IMR-90 (cell line): ENCODE measurements at regions not wholly inside any gene's neighbourhood (a gene's known extent, or its start where the extent isn't known, plus 50 kb on each side); places are given as distances from the start of the nearest gene placed in this dataset.

Experiments
- ATAC-seq: fragments of 200-7000 bp; cut with Tn5 transposase; 2 replicates; pipeline ENCODE4 v1.9.1; 2020; ENCODE audit warnings: low read depth, mild to moderate bottlenecking, moderate library complexity
- BruUV-seq: library from RNA; stranded (reverse); fragments of 400-500 nt; replicated peaks from 2 replicates; lab custom pipeline; 2021; lab: Mats Ljungman, UMichigan
- CTCF ChIA-PET: fragments of 300-600 bp; formaldehyde crosslinking; extraction: SDS; loops from one replicate; lab custom pipeline; 2021; ENCODE audit warnings: antibody characterized with exemption; lab: Yijun Ruan, JAX
- POLR2A ChIA-PET: fragments of 300-600 bp; sonication (Branson Sonifier 250); formaldehyde crosslinking; loops from one replicate; lab custom pipeline; 2022; ENCODE audit warnings: antibody characterized with exemption; ENCODE audit not compliant: unreplicated experiment; lab: Charles Lee
- DNase-seq: peaks from one replicate; pipeline ENCODE4 v3.0.0; 2013
- H2AFZ ChIP-seq: replicated peaks from 2 replicates; pipeline ENCODE3; 2013; ENCODE audit warnings: low read length, mild to moderate bottlenecking; ENCODE audit not compliant: poor library complexity
- H2AK5ac ChIP-seq: 2 replicates; pipeline ENCODE4 v1.6.1; 2013; ENCODE audit warnings: low read depth, low read length, inconsistent platforms
- H2AK9ac ChIP-seq: replicated peaks from 2 replicates; pipeline ENCODE3; 2013; ENCODE audit warnings: mild to moderate bottlenecking, low read depth, low read length, moderate library complexity; ENCODE audit not compliant: poor library complexity
- H2BK120ac ChIP-seq: 2 replicates; pipeline ENCODE4 v1.6.1; 2013; ENCODE audit warnings: low read depth, low read length, inconsistent platforms
- H2BK15ac ChIP-seq: 3 replicates; pipeline ENCODE4 v1.6.1; 2013; ENCODE audit warnings: low read depth, low read length, inconsistent platforms
- H2BK20ac ChIP-seq: 2 replicates; pipeline ENCODE4 v1.6.1; 2013; ENCODE audit warnings: low read depth, mild to moderate bottlenecking, inconsistent platforms, low read length, moderate library complexity
- H2BK5ac ChIP-seq: 2 replicates; pipeline ENCODE4 v1.6.1; 2013; ENCODE audit warnings: mild to moderate bottlenecking, low read depth, low read length, inconsistent platforms; ENCODE audit not compliant: poor library complexity, severe bottlenecking
- H3K14ac ChIP-seq: replicated peaks from 2 replicates; pipeline ENCODE4 v1.6.1; 2013; ENCODE audit warnings: low read depth, low read length, inconsistent platforms
- H3K18ac ChIP-seq: 2 replicates; pipeline ENCODE4 v1.6.1; 2013; ENCODE audit warnings: low read depth, low read length, control low read depth
- H3K23ac ChIP-seq: 2 replicates; pipeline ENCODE4 v1.6.1; 2013; ENCODE audit warnings: low read depth, low read length, inconsistent platforms
- H3K27ac ChIP-seq: 2 replicates; pipeline ENCODE4 v1.5.1; 2013; ENCODE audit warnings: mild to moderate bottlenecking, control low read depth, low read length; ENCODE audit not compliant: insufficient read depth
- H3K27me3 ChIP-seq: 2 replicates; pipeline ENCODE4 v1.6.1; 2013; ENCODE audit warnings: low read length; ENCODE audit not compliant: control insufficient read depth, insufficient read depth
- H3K36me3 ChIP-seq: 2 replicates; pipeline ENCODE4 v1.6.1; 2013; ENCODE audit warnings: low read length, mixed read lengths; ENCODE audit not compliant: control insufficient read depth, insufficient read depth
- H3K4ac ChIP-seq: 2 replicates; pipeline ENCODE4 v1.6.1; 2013; ENCODE audit warnings: low read depth, low read length, inconsistent platforms
- H3K4me1 ChIP-seq: 2 replicates; pipeline ENCODE4 v1.6.1; 2013; ENCODE audit warnings: low read length, mixed read lengths; ENCODE audit not compliant: control insufficient read depth, insufficient read depth
- H3K4me2 ChIP-seq: 2 replicates; pipeline ENCODE4 v1.6.1; 2013; ENCODE audit warnings: low read depth, mild to moderate bottlenecking, control low read depth, low read length, moderate library complexity
- H3K4me3 ChIP-seq: 2 replicates; pipeline ENCODE4 v1.5.1; 2013; ENCODE audit warnings: low read depth, mild to moderate bottlenecking, control low read depth, low read length, moderate library complexity; ENCODE audit not compliant: insufficient read depth
- H3K56ac ChIP-seq: 2 replicates; pipeline ENCODE4 v1.6.1; 2013; ENCODE audit warnings: low read length, inconsistent platforms; ENCODE audit not compliant: insufficient read depth; ENCODE audit errors: extremely low read depth
- H3K79me1 ChIP-seq, 2 experiments: 2 replicates each; pipeline ENCODE4 v1.6.1; 2013; ENCODE audit warnings: low read length in 2 of 2, inconsistent platforms in 1 of 2, low read depth in 1 of 2
- H3K9ac ChIP-seq: 2 replicates; pipeline ENCODE4 v1.6.1; 2013; ENCODE audit warnings: low read depth, low read length, control low read depth
- H3K9me1 ChIP-seq: 2 replicates; pipeline ENCODE4 v1.6.1; 2013; ENCODE audit warnings: low read length, inconsistent platforms; ENCODE audit not compliant: insufficient read depth
- H3K9me3 ChIP-seq: 2 replicates; pipeline ENCODE4 v1.6.1; 2013; ENCODE audit warnings: low read length; ENCODE audit not compliant: control insufficient read depth, insufficient read depth
- H4K20me1 ChIP-seq: 2 replicates; pipeline ENCODE4 v1.6.1; 2013; ENCODE audit warnings: low read length, inconsistent platforms; ENCODE audit not compliant: insufficient read depth
- H4K5ac ChIP-seq: 2 replicates; pipeline ENCODE4 v1.6.1; 2013; ENCODE audit warnings: mild to moderate bottlenecking, low read depth, low read length, control low read depth
- H4K8ac ChIP-seq, 2 experiments: 2 replicates each; pipeline ENCODE4 v1.6.1; 2013; ENCODE audit warnings: low read depth in 2 of 2, low read length in 2 of 2, control low read depth in 1 of 2, inconsistent platforms in 1 of 2
- H4K91ac ChIP-seq: 2 replicates; pipeline ENCODE4 v1.6.1; 2013; ENCODE audit warnings: low read depth, low read length, inconsistent platforms; ENCODE audit not compliant: insufficient read depth
- BHLHE40 ChIP-seq: fragments of 150-350 bp; IDR thresholded peaks from 2 replicates; pipeline ENCODE4 v1.6.1; 2016; ENCODE audit warnings: mild to moderate bottlenecking, low read depth, low read length
- CEBPB ChIP-seq: IDR thresholded peaks from 2 replicates; pipeline ENCODE4 v1.6.1; 2012; ENCODE audit warnings: low read depth, low read length, improper control_type of control experiment
- CHD1 ChIP-seq: IDR thresholded peaks from 2 replicates; pipeline ENCODE4 v1.6.1; 2012; ENCODE audit warnings: low read depth, low read length, improper control_type of control experiment
- ELK1 ChIP-seq: fragments of 150-350 bp; IDR thresholded peaks from 2 replicates; pipeline ENCODE4 v1.6.1; 2016; ENCODE audit warnings: low read depth, mild to moderate bottlenecking, low read length, moderate library complexity, borderline replicate concordance
- FOS ChIP-seq: fragments of 150-350 bp; IDR thresholded peaks from 2 replicates; pipeline ENCODE4 v1.6.1; 2016; ENCODE audit warnings: low read depth, low read length
- MAFK ChIP-seq: IDR thresholded peaks from 2 replicates; pipeline ENCODE4 v1.6.1; 2012; ENCODE audit warnings: low read depth, low read length, improper control_type of control experiment
- MAZ ChIP-seq: IDR thresholded peaks from 2 replicates; pipeline ENCODE4 v1.6.1; 2012; ENCODE audit warnings: low read depth, mild to moderate bottlenecking, low read length, improper control_type of control experiment, moderate library complexity, borderline replicate concordance
- MXI1 ChIP-seq: IDR thresholded peaks from 2 replicates; pipeline ENCODE4 v1.6.1; 2012; ENCODE audit warnings: low read depth, mild to moderate bottlenecking, low read length, moderate library complexity, borderline replicate concordance
- NFE2L2 ChIP-seq: fragments of 150-350 bp; IDR thresholded peaks from 2 replicates; pipeline ENCODE4 v1.6.1; 2016; ENCODE audit warnings: low read depth, mild to moderate bottlenecking, low read length
- POLR2A ChIP-seq: IDR thresholded peaks from 2 replicates; pipeline ENCODE4 v1.6.1; 2012; ENCODE audit warnings: mild to moderate bottlenecking, low read depth, low read length
- RAD21 ChIP-seq: IDR thresholded peaks from 2 replicates; pipeline ENCODE4 v1.6.1; 2012; ENCODE audit warnings: low read length, improper control_type of control experiment
- RCOR1 ChIP-seq: IDR thresholded peaks from 2 replicates; pipeline ENCODE4 v1.6.1; 2012; ENCODE audit warnings: mild to moderate bottlenecking, low read length, improper control_type of control experiment; ENCODE audit not compliant: insufficient replicate concordance
- RFX5 ChIP-seq: IDR thresholded peaks from 2 replicates; pipeline ENCODE4 v1.8.0; 2012; ENCODE audit warnings: low read depth, mild to moderate bottlenecking, low read length, moderate library complexity
- SMC3 ChIP-seq: fragments of 150-350 bp; IDR thresholded peaks from 2 replicates; pipeline ENCODE4 v1.6.1; 2016; ENCODE audit warnings: low read depth, mild to moderate bottlenecking, antibody characterized with exemption, low read length, moderate library complexity
- WGBS, 2 experiments: methylation state at CpG; one replicate each; pipeline versions ENCODE4 v1.1.5 to v1.1.7; 2013; ENCODE audit warnings: missing lambda C conversion rate in 2 of 2; ENCODE audit not compliant: insufficient read length in 1 of 2; ENCODE audit errors: extremely low coverage in 2 of 2; 5-methylcytosine and 5-hydroxymethylcytosine counted together
- dilution Hi-C: fragments of 300-500 bp; cut with HindIII; formaldehyde crosslinking; loops from one replicate; pipeline ENCODE4 v1.14.3; 2018; ENCODE audit warnings: low sequenced_read_pairs; ENCODE audit not compliant: unreplicated experiment
- in situ Hi-C: fragments of 300-500 bp; cut with MboI; formaldehyde crosslinking; loops from 3 replicates; pipeline ENCODE4 v1.14.3; 2019; ENCODE audit warnings: low sequenced_read_pairs, inconsistent platforms, mixed read lengths
- intact Hi-C: fragments of 100-400 bp; cut with micrococcal nuclease; formaldehyde crosslinking; loops from 2 replicates; pipeline ENCODE4 v1.10.0; 2022
- TF ChIP-seq, protein P1 (sequence below): fragments of 150-350 bp; IDR thresholded peaks from 2 replicates; pipeline ENCODE4 v1.6.1; 2017; ENCODE audit warnings: mild to moderate bottlenecking, antibody characterized with exemption, low read length, low read depth
- TF ChIP-seq, protein P2 (sequence below): conservative IDR thresholded peaks from 2 replicates; pipeline ENCODE4 v1.5.1; 2012; ENCODE audit warnings: mild to moderate bottlenecking, low read depth, low read length, improper control_type of control experiment

DNA sequence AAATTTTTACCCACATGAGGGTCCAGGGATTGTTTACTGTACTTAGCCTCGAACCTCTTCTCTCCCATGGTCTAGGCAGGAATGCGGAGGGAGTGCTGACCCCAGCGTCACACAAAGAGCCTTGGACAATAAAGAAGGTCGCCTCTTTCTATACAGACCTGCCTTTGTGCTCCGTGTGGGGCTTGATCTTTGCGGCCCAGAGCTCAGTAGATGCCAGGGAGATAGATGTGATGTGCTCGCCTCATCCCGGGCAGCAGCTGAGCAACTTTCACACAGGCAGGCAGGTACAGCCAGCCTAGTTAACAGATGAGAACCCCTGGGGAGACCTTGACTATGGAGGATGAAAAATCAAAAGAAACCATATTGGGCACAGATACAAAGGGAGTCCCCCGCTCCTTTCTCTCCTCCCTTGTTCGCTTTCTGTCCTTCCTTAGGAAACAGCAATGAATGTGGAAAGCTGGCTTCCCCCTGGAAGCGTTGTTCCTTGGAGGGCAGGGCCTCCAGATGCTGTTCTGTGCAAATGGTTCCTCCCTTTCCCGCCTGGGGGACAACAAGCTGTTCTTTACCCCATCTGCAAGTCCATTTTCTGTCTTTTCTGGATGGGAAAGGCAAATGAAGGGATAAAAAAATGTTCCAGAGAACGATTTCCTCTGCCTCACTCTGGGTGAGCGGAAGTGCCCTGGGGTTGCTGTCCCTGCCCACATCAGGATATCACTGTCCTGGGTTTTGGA lies 128.3 kb downstream of the OLIG3 start:
- in situ Hi-C loops = no loop called here
- Histone ChIP-seq H3K9me3 (no peaks in the 10 kb centered on the region), H4K8ac (no peak overlapping the region), H3K27ac (no peak overlapping the region), H3K9me1 (no peaks in the 10 kb centered on the region), H2AK9ac (no peak overlapping the region), H4K20me1 (no peaks in the 10 kb centered on the region), H2BK20ac (no peak overlapping the region), H3K4me1 (no peaks in the 10 kb centered on the region), H3K79me1 (no peaks in the 10 kb centered on the region), H2BK5ac (no peak overlapping the region), H3K27me3 (peaks cover 3% of the 10 kb centered on the region; the same call in 1 of the 2 replicates), H2AFZ (no peak overlapping the region), H3K4me2 (no peak overlapping the region), H3K56ac (no peak overlapping the region), H3K18ac (no peak overlapping the region), H4K91ac (no peak overlapping the region), H3K4ac (no peak overlapping the region), H3K14ac (no peak overlapping the region), H3K36me3 (no peaks in the 10 kb centered on the region), H2BK15ac (no peak overlapping the region), H3K4me3 (no peak overlapping the region), H2BK120ac (no peak overlapping the region), H4K5ac (no peak overlapping the region), H2AK5ac (no peak overlapping the region), H3K23ac (no peak overlapping the region), H3K9ac (no peak overlapping the region)
- ChIA-PET CTCF (no interaction called here), POLR2A (no interaction called here)
- ATAC-seq (no peak), DNase-seq (no peak)
- intact Hi-C loops = no loop called here
- dilution Hi-C loops = no loop called here
- WGBS, 2 experiments = no CpG with 5 or more reads among the region's 14 CpGs
- no TSS peak for BruUV-seq
- TF ChIP-seq RAD21 (no peak), RCOR1 (no peak), CHD1 (no peak), ELK1 (no peak), NFE2L2 (no peak), RFX5 (no peak), BHLHE40 (no peak), FOS (no peak), SMC3 (no peak), MAZ (no peak), CEBPB (no peak), MAFK (no peak), MXI1 (no peak), POLR2A (no peak)
- TF ChIP-seq, protein P1, sequence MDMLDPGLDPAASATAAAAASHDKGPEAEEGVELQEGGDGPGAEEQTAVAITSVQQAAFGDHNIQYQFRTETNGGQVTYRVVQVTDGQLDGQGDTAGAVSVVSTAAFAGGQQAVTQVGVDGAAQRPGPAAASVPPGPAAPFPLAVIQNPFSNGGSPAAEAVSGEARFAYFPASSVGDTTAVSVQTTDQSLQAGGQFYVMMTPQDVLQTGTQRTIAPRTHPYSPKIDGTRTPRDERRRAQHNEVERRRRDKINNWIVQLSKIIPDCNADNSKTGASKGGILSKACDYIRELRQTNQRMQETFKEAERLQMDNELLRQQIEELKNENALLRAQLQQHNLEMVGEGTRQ = no peak
- TF ChIP-seq, protein P2, sequence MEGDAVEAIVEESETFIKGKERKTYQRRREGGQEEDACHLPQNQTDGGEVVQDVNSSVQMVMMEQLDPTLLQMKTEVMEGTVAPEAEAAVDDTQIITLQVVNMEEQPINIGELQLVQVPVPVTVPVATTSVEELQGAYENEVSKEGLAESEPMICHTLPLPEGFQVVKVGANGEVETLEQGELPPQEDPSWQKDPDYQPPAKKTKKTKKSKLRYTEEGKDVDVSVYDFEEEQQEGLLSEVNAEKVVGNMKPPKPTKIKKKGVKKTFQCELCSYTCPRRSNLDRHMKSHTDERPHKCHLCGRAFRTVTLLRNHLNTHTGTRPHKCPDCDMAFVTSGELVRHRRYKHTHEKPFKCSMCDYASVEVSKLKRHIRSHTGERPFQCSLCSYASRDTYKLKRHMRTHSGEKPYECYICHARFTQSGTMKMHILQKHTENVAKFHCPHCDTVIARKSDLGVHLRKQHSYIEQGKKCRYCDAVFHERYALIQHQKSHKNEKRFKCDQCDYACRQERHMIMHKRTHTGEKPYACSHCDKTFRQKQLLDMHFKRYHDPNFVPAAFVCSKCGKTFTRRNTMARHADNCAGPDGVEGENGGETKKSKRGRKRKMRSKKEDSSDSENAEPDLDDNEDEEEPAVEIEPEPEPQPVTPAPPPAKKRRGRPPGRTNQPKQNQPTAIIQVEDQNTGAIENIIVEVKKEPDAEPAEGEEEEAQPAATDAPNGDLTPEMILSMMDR = no peak
